ENCODE measurements at regions not wholly inside any gene's neighbourhood (a gene's known extent, or its start where the extent isn't known, plus 50 kb on each side); places are given as distances from the start of the nearest gene placed in this dataset.

- no peak for TF ChIP-seq ZNF425 (CRISPR knock-in tag; conservative IDR thresholded peaks at IDR 0.05)
- TF ChIP-seq E2F4 (CRISPR knock-in tag; IDR thresholded peaks at IDR 0.05; ENCODE audit: borderline replicate concordance, low read depth): no peak
- TF ChIP-seq GABPB1 (CRISPR knock-in tag; IDR thresholded peaks at IDR 0.05): no peak
- TF ChIP-seq ZBTB43 (CRISPR knock-in tag; IDR thresholded peaks at IDR 0.05): no peak
- no peak for TF ChIP-seq NR2C2 (CRISPR knock-in tag; IDR thresholded peaks at IDR 0.05)
- TF ChIP-seq MLX (CRISPR knock-in tag; IDR thresholded peaks at IDR 0.05): no peak
- TF ChIP-seq HMGXB4 (CRISPR knock-in tag; IDR thresholded peaks at IDR 0.05): peak; percentile 64
- TF ChIP-seq TP53 (CRISPR knock-in tag; IDR thresholded peaks at IDR 0.05): peak; percentile 47; the same call in 1 of the 2 replicates
- no peak for TF ChIP-seq PREB (CRISPR knock-in tag; IDR thresholded peaks at IDR 0.05; ENCODE audit: borderline replicate concordance)
Observed at GRCh38 chr15:62389885-62390790, 225.1 kb upstream of the C2CD4B start, which contains the start of gene TLN2 (continued).

- DNase-seq (ENCODE audit: low spot score) (peak; percentile 67), ATAC-seq (peak; percentile 45)
- H3K4me3 Mint-ChIP-seq: peak overlapping the region; percentile 95
- no peaks in the 10 kb centered on the region for H3K36me3 Mint-ChIP-seq
- no peaks in the 10 kb centered on the region for H3K9me3 Mint-ChIP-seq
- POLR2A ChIA-PET: interaction anchor here (0.7 kb wide), 1 partner anchor 116 kb away, joined by 3 read pairs; no protein-coding TSS in a partner anchor
- H3K4me1 Mint-ChIP-seq: peaks cover 22% of the 10 kb centered on the region
- H3K27ac Mint-ChIP-seq: 0 out of 2 replicates have a peak overlapping the region, but pooled peaks have one; percentile 60
- CTCF ChIA-PET: interaction anchor here (0.8 to 2.3 kb wide), 11 partner anchors 12 to 351 kb away, joined by 3 to 16 read pairs (median 6); no protein-coding TSS in a partner anchor
- peaks cover 12% of the 10 kb centered on the region for H3K27me3 Mint-ChIP-seq (ENCODE audit: low read depth)
- 0 out of 2 replicates have a peak, but pooled peaks have one; percentile 8 for TF ChIP-seq CREM (CRISPR knock-in tag; IDR thresholded peaks at IDR 0.05)
- no peak for TF ChIP-seq ZNF671 (CRISPR knock-in tag; IDR thresholded peaks at IDR 0.05)
- no peak for TF ChIP-seq ZBTB21 (CRISPR knock-in tag; IDR thresholded peaks at IDR 0.05; ENCODE audit: borderline replicate concordance)
- no peak for TF ChIP-seq NR3C1 (CRISPR knock-in tag; conservative IDR thresholded peaks at IDR 0.05; ENCODE audit: low read depth)
- peak; percentile 62; the same call in 1 of the 2 replicates for TF ChIP-seq ZBTB43 (CRISPR knock-in tag; IDR thresholded peaks at IDR 0.05)
- no peak for TF ChIP-seq GRHL2 (CRISPR knock-in tag; IDR thresholded peaks at IDR 0.05; ENCODE audit: insufficient replicate concordance, severe bottlenecking)
- TF ChIP-seq ETV6 (CRISPR knock-in tag; IDR thresholded peaks at IDR 0.05): peak; percentile 14; the same call in 1 of the 2 replicates
- no peak for TF ChIP-seq E2F5 (CRISPR knock-in tag; IDR thresholded peaks at IDR 0.05)
- TF ChIP-seq CREB1 (CRISPR knock-in tag; IDR thresholded peaks at IDR 0.05): no peak
- TF ChIP-seq FOXP1 (CRISPR knock-in tag; IDR thresholded peaks at IDR 0.05; ENCODE audit: borderline replicate concordance): no peak
- TF ChIP-seq HMGXB4 (CRISPR knock-in tag; IDR thresholded peaks at IDR 0.05): no peak
- peak; percentile 27; the same call in 1 of the 2 replicates for TF ChIP-seq GABPB1 (CRISPR knock-in tag; IDR thresholded peaks at IDR 0.05)
Observed at GRCh38 chr15:62390791-62391640, 225.9 kb upstream of the C2CD4B start.
